Esophagus squamous epithelium (tissue), 4 donors: ENCODE measurements at regions not wholly inside any gene's neighbourhood (a gene's known extent, or its start where the extent isn't known, plus 50 kb on each side); places are given as distances from the start of the nearest gene placed in this dataset.

Source experiments
- POLR2A ChIP-seq, 4 donors: fragments of 450-650 bp; IDR thresholded peaks; one replicate each; pipeline ENCODE4 v1.6.1; 2017; ENCODE audit warnings: antibody characterized with exemption in 4 of 4, mild to moderate bottlenecking in 4 of 4, moderate library complexity in 3 of 4
- TF ChIP-seq, protein P1 (sequence below), 6 experiments: fragments of 450-650 bp in 4 of 6; fragments of 200-600 bp in 2 of 6; sonication (generic) in 2 of 6; IDR thresholded peaks; one replicate each; pipeline ENCODE4 v1.5.1; 2016 to 2019; ENCODE audit warnings: antibody characterized with exemption in 6 of 6, mild to moderate bottlenecking in 4 of 6, moderate library complexity in 4 of 6

DNA sequence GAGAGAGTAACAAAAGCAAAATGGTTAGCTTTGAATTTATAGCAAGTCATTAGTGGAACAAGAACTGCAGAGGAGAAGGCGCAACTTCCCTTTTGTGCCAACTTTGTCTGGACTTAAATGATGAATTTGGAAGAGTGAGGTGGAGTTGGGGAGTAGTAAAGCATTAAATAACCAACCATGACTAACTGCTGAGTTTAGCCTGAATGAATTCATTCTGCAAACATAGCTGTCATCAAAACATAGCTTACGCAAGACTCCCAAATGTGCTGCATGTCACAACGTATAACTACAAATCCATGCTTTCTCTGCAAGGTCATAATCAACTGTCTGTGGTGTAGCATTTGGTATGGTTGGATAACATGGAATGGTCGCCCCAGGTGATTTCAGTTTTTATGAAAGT lies 75.9 kb upstream of the RPL34 start:
- TF ChIP-seq, protein P1, sequence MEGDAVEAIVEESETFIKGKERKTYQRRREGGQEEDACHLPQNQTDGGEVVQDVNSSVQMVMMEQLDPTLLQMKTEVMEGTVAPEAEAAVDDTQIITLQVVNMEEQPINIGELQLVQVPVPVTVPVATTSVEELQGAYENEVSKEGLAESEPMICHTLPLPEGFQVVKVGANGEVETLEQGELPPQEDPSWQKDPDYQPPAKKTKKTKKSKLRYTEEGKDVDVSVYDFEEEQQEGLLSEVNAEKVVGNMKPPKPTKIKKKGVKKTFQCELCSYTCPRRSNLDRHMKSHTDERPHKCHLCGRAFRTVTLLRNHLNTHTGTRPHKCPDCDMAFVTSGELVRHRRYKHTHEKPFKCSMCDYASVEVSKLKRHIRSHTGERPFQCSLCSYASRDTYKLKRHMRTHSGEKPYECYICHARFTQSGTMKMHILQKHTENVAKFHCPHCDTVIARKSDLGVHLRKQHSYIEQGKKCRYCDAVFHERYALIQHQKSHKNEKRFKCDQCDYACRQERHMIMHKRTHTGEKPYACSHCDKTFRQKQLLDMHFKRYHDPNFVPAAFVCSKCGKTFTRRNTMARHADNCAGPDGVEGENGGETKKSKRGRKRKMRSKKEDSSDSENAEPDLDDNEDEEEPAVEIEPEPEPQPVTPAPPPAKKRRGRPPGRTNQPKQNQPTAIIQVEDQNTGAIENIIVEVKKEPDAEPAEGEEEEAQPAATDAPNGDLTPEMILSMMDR (IDR thresholded peaks at IDR 0.05): no peak
- no peak for TF ChIP-seq POLR2A (IDR thresholded peaks at IDR 0.05)
